ENCODE measurements at regions not wholly inside any gene's neighbourhood (a gene's known extent, or its start where the extent isn't known, plus 50 kb on each side); places are given as distances from the start of the nearest gene placed in this dataset.
"Not testable (repeated sequence)": the region's sequence is repeated elsewhere in the genome, so short reads cannot be mapped to it uniquely, and the experiment has no call there.

GRCh38 chr12:125561008-125561407, 495.8 kb downstream of the AACS start:
- DNase-seq (ENCODE audit: low read depth in 2 of 2): not testable (repeated sequence)

GRCh38 chr12:125564753-125565152, 499.5 kb downstream of the AACS start:
- no peak for DNase-seq (ENCODE audit: low read depth in 2 of 2)

GRCh38 chr12:125567581-125567980, 502.3 kb downstream of the AACS start:
- DNase-seq (ENCODE audit: low read depth in 2 of 2): no peak

DNA sequence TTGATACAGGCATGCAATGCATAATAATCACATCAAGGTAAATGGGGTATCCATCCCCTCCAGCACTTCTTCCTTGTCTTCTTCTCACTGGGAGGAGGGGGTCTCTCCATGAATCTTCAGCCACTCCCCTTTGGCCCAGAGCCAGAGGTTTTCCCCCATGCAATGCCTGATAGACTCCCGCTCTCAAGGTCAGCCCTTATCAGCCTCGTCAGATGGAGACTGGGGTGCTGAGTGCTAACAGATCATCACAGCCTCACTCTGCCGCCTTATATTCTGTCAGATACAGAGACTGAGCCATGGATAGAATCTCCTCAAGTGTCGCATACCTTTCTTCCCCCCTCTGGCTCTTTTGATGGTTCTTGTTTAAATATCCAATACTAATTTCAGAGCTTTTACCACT, 503.1 kb downstream of the AACS start:
- no peak for DNase-seq (ENCODE audit: low read depth in 2 of 2)

DNA sequence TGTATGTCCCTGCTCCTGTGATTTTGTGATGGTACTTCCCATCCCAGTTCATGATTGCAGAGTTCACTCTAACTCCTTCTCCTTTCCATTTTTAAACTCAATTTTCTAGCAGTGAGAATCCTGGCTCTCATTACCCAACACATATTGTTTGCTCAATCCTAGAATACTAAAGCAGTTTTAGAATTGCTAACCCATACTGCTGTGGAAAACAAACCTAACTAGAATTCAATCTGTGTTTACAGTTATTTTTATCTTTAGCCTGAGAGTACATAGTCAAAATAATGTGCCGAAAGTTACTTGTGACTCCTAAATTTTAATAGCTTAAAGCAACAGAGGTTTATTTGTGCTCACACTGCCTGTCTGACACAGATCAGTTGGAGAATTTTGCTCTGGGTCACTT, 508.0 kb downstream of the AACS start:
- DNase-seq (ENCODE audit: low read depth in 2 of 2): no peak

DNA sequence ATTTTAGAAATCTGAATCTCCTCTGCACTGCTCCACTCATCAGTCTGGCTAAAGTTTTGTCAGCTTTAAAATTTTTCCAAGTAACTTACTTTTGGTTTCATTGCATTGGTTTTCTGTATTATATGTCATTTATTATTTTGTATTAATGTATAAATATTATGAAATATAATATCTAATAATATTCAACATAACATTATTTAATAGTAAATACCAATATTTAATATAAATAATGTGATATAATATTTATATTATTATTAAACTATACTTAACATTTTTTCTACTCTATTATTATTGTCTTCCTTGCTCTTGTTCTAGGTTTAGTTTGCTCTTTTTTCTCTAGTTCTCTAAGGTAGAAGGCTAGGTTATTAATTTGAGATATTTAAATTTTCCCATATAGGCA, 512.1 kb downstream of the AACS start:
- DNase-seq (ENCODE audit: low read depth in 2 of 2): no peak

DNA sequence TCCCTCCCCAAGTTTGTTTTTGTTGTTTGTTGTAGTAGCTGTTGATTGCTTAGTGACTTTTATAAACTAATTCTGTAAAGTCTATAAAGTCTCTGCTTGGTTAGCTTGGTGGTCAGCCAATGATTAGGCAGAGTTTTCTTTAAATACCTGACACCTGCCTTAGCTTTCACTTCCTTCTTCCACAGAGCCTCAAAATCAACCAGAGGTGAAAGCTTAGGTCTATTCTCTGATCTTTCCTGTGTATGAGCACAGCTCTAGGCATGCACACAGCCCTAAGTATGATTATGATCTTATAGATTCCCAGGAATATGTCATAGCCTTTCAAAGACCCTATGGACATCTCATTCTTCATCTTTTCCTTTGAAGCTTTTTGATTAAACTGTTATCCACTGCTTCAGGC, 514.7 kb downstream of the AACS start:
- DNase-seq (ENCODE audit: low read depth in 2 of 2): no peak

- DNase-seq (ENCODE audit: low read depth in 2 of 2): no peak
These were observed 517.8 kb downstream of the AACS start for GRCh38 chr12:125583071-125583470.

- DNase-seq (ENCODE audit: low read depth in 2 of 2): no peak
These were observed 521.2 kb downstream of the AACS start for GRCh38 chr12:125586441-125586840.

- DNase-seq (ENCODE audit: low read depth in 2 of 2): no peak
These were observed 528.0 kb downstream of the AACS start for GRCh38 chr12:125593269-125593668.

GRCh38 chr12:125604976-125605375, 539.7 kb downstream of the AACS start:
- DNase-seq (ENCODE audit: low read depth in 2 of 2): no peak

DNA sequence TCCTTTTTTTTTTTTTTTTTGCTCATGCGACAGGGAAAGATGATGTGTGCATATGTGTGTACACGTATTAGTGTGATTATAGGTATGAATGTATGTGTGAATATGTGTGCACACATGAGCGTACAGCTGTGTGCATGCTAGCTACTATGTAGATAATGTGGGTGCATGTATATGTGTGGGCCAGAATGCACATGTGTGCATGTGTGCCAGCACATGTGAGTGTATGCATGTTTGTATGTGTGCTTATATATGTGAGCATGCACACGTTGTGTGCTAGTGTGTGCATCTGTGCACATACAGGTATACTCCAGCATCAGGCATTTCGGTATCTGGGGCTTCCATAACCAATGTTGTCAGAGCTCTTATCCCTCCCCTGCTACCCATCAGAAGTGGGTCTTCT, 541.1 kb downstream of the AACS start:
- no peak for DNase-seq (ENCODE audit: low read depth in 2 of 2)

DNA sequence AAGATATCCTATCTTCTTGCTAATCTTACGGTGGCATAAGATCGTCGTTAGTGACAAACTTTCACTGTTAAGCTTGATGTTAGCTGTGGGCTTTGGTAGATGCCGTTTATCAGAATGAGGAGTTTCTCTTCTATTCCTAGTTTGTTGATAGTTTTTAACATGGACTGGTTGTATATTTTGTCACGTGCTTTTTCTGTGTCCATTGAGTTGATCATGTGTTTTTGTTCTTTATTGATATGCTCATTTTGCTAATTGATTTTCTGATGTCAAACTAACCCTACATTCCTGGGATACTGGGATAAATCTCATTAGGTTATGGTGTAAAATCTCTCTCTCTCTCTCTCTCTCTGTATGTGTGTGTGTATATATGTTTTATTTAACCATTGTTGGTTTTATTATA, 545.1 kb downstream of the AACS start:
- no peak for DNase-seq (ENCODE audit: low read depth in 2 of 2)

GRCh38 chr12:125610971-125611370, 545.7 kb downstream of the AACS start:
- DNase-seq (ENCODE audit: low read depth in 2 of 2): no peak

GRCh38 chr12:125614058-125614457, 548.8 kb downstream of the AACS start:
- DNase-seq (ENCODE audit: low read depth in 2 of 2): no peak

GRCh38 chr12:125619723-125620122, 554.5 kb downstream of the AACS start:
- no peak for DNase-seq (ENCODE audit: low read depth in 2 of 2)

DNA sequence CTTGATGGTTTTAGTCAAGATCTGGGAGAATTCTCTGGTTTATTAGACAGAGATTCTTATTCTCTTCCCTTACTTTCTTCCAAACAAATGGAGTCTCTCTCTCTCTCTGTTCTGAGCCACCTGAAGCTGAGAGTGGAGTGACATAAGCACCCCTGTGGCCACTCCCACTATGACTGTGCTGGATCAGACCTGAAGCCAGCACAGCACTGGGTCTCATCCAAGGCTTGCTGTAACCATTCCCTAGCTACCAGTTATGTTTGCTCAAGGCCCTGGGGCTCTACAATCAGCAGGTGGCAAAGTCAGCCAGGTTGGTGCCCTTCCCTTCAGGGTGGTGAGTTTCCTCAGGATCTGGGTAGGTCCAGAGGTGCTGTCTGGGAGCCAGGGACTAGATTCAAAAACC, 568.5 kb downstream of the AACS start:
- DNase-seq (ENCODE audit: low read depth in 2 of 2): no peak

- DNase-seq (ENCODE audit: low read depth in 2 of 2): no peak
These were observed 569.6 kb downstream of the AACS start for GRCh38 chr12:125634813-125635212.

DNA sequence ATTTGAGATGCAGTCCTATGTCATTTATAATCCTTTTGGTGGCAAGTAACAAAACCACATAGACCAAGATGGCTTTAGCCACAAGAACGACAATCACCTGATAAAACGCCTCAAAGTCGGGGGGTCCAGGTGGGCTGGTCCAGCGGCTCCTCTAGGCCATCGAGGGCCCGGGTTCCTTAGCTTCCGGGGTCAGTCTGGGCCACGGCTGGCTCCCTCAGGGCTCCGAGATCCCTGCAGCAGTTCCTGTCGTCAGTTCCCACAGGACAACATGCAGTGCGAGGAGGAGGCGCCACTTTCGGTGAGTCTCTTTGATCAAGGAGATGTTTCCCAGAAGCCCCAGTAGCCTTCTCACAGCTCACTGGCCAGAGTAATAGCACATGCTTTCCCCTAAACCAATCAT, 574.6 kb downstream of the AACS start:
- DNase-seq (ENCODE audit: low read depth in 2 of 2): no peak

DNA sequence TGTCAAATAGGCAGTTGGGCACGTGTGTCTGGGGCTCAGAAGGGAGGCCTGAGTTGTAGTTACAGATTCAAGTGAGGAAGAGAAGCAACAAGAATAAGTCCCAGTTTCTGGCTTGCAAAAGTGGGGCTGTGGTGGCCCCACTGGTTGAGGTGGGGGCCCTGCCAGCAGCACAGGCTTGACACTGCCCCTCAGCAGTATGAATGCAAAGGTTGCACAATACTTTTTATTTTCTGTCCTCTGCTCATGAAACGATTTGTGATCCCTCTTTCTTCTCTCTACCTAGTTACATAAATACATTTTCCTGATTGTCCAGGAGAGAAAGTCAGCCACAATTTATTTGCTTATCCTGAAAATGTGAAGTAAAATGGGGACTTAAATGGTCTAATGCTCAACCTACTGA, 577.8 kb downstream of the AACS start:
- no peak for DNase-seq (ENCODE audit: low read depth in 2 of 2)

DNA sequence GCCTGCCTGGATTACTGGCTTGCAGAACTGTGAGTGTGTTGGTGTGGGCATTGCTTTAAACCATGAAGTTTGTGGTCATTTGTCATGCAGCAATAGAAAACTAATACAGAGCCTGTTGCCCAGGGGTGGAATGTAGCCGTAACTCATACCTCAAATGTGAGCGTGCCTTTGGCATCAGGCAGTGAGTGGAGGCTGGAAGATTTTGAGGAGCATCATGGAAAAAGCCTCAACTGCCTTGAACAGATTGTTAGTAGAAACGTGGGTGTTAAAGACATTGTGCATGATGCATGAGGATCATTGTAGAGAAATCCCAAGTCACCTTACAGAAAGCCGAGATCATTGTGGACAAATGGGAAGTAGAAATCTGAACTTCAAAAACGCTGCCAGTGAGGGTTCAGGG, 580.5 kb downstream of the AACS start:
- DNase-seq (ENCODE audit: low read depth in 2 of 2): no peak

- no peak for DNase-seq (ENCODE audit: low read depth in 2 of 2)
These were observed 585.4 kb downstream of the AACS start for GRCh38 chr12:125650587-125650986.

GRCh38 chr12:125651625-125652024, 586.4 kb downstream of the AACS start:
- DNase-seq (ENCODE audit: low read depth in 2 of 2): no peak

DNA sequence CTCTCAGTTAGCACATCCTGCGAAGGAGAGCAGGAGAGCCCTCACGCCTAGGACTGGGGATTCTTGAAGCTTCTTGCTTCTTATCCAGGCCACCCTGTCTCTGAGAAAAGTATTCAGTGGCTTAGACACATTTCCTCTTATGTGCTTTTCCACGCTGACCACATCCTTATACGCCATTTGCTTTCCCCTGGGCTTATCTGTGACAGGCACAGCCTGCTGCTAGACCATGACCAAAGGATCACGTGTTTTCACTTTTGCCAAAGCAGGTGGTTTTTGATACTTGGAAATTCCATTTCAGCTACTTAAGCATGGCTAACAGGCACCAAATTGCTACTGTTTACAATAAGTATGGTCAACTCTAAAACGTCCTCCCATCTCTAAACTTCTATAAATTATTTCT, 587.4 kb downstream of the AACS start:
- DNase-seq (ENCODE audit: low read depth in 2 of 2): no peak

GRCh38 chr12:125657681-125658080, 592.4 kb downstream of the AACS start:
- no peak for DNase-seq (ENCODE audit: low read depth in 2 of 2)
